ENCODE measurements at regions not wholly inside any gene's neighbourhood (a gene's known extent, or its start where the extent isn't known, plus 50 kb on each side); places are given as distances from the start of the nearest gene placed in this dataset.
A peak's percentile ranks its signal among the peaks of the same experiment; 100 is the strongest.
"Not testable (repeated sequence)": the region's sequence is repeated elsewhere in the genome, so short reads cannot be mapped to it uniquely, and the experiment has no call there.

GRCh38 chr1:178603926-178604325 lies 91.0 kb downstream of the TEX35 start:
- TF ChIP-seq, protein P1, sequence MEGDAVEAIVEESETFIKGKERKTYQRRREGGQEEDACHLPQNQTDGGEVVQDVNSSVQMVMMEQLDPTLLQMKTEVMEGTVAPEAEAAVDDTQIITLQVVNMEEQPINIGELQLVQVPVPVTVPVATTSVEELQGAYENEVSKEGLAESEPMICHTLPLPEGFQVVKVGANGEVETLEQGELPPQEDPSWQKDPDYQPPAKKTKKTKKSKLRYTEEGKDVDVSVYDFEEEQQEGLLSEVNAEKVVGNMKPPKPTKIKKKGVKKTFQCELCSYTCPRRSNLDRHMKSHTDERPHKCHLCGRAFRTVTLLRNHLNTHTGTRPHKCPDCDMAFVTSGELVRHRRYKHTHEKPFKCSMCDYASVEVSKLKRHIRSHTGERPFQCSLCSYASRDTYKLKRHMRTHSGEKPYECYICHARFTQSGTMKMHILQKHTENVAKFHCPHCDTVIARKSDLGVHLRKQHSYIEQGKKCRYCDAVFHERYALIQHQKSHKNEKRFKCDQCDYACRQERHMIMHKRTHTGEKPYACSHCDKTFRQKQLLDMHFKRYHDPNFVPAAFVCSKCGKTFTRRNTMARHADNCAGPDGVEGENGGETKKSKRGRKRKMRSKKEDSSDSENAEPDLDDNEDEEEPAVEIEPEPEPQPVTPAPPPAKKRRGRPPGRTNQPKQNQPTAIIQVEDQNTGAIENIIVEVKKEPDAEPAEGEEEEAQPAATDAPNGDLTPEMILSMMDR (IDR thresholded peaks at IDR 0.05; ENCODE audit: low read depth, low read length, missing control alignments): no peak

GRCh38 chr1:178606839-178607238 lies 93.9 kb downstream of the TEX35 start:
- DNase-seq (ENCODE audit: low read depth): no peak
- TF ChIP-seq, protein P1 (IDR thresholded peaks at IDR 0.05; ENCODE audit: low read depth, low read length, missing control alignments): no peak
- H3K4me3 ChIP-seq (ENCODE audit: low read depth, low read length): no peak overlapping the region

More at GRCh38 chr1:178603926-178604325, 91.0 kb downstream of the TEX35 start:
- no peak for DNase-seq (ENCODE audit: low read depth)
- H3K4me3 ChIP-seq (ENCODE audit: low read depth, low read length): no peak overlapping the region

DNA sequence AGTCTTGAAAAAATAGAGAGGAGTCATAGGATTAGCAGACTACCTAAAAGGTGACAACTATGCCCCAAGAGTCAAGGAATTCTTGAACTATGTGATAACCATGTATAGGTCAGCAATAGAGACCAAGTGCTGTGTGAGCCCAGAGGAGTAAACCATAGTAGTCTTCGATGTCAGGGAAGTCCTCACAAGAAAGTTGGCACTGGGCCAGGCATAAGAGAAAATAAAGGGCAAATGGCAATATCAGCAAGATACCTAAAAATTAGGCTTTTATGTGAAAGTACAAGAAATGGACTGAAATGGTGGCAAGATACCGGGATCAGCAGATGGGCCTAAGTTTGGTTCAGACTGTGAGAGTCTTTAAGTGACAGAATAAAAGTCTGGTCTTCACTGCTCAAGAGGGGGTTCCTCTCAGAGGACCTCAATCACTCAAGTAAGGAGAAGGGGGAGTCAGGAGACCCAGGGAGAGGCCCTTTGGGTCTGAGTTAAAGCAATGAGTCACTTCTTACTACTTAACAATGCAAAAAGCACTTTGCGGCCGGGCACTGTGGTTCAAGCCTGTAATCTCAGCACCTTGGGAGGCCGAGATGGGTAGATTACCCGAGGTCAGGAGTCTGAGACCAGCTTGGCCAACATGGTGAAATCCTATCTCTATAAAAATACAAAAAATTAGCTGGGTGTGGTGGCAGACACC lies 95.0 kb downstream of the TEX35 start:
- DNase-seq (ENCODE audit: low read depth): peak; percentile 56

GRCh38 chr1:178609015-178609414 lies 96.1 kb downstream of the TEX35 start:
- TF ChIP-seq, protein P1 (IDR thresholded peaks at IDR 0.05; ENCODE audit: low read depth, low read length, missing control alignments): no peak
- H3K4me3 ChIP-seq (ENCODE audit: low read depth, low read length): no peak overlapping the region

More for the DNA sequence above, 95.0 kb downstream of the TEX35 start:
- TF ChIP-seq, protein P1 (IDR thresholded peaks at IDR 0.05; ENCODE audit: low read depth, low read length, missing control alignments): no peak
- H3K4me3 ChIP-seq (ENCODE audit: low read depth, low read length): no peak overlapping the region

DNA sequence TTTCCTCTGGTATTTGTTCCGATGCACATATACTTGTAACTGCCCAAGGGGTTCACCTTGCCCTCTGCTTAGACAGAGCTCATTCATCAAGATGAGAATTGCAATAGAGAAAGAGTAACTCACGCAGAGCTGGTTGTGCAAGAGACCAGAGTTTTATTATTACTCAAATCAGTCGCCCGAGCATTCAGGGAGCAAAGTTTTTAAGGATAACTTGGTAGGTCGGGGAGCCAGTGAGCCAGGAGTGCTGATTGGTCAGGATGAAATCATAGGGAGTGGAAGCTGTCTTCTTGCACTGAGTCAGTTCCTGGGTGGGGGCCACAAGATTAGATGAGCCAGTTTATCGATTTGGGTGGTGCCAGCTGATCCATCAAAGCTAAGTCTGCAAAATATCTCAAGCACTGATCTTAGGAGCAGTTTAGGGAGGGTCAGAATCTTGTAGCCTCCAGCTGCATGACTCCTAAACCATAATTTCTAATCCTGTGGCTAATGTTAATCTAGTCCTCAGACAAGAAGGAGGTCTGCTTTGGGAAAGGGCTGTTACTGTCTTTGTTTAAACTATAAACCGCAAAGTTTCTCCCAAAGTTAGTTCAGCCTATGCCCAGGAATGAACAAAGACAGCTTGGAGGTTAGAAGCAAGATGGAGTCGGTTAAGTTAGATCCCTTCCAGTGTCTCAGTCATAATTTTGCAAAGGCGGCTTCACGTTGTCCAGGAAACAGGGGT lies 97.9 kb downstream of the TEX35 start:
- not testable (repeated sequence) for DNase-seq (ENCODE audit: low read depth); H3K4me3 ChIP-seq (ENCODE audit: low read depth, low read length)

More at GRCh38 chr1:178609015-178609414, 96.1 kb downstream of the TEX35 start:
- no peak for DNase-seq (ENCODE audit: low read depth)

DNA sequence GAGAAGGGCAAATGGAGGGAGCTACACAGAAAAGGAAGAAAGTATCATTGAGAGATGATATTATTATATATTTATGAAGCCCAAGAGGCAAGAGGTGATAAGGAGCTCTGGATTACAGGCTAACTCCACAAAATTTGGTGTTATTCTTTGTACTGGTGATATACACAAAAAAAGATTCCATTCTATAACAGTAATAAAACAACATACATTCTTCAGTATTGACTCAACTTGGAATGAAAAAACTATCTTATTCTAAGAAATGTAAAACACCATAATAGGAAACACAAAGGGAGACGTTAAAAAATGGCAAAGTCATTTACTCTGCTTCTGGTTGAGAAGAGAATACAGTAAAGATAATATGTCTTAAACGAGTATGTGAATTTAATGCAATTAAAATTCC lies 99.4 kb downstream of the TEX35 start:
- TF ChIP-seq, protein P1 (IDR thresholded peaks at IDR 0.05; ENCODE audit: low read depth, low read length, missing control alignments): no peak
- no peak overlapping the region for H3K4me3 ChIP-seq (ENCODE audit: low read depth, low read length)
- DNase-seq (ENCODE audit: low read depth): no peak

DNA sequence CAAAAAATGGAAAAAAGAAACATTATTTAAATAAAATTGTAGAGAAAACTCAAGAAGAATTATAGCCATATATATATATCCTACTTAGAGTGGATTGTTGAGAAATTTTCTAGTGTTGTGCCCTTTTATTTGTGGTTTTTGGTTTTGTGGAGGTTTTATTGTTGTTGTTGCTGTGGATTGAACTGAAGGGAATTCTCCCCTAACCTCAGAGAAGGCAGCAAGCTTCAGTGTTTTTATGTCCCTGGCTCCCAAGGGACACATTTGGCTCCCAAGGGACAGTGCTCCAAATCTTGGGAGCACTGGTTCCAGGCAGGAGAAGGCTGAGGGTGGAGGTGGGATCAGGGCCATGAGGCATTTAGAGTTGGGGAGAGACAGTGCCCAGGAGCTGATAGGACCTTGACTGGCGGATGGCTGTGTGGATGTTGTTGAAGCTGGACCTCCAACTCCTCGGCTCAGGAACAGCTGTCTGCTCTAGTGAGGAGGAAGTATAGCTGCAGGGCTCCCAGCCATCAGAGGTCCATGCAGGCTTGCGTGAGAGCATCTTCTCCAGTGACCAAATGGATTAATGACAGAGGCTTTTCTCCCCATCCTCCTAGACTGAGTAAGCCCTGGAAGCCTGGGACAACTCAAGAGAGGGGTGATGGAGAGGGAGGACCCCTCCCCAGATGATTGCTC lies 100.5 kb downstream of the TEX35 start:
- DNase-seq (ENCODE audit: low read depth): no peak
- no peak overlapping the region for H3K4me3 ChIP-seq (ENCODE audit: low read depth, low read length)
- TF ChIP-seq, protein P1 (IDR thresholded peaks at IDR 0.05; ENCODE audit: low read depth, low read length, missing control alignments): no peak
